ENCODE measurements at regions not wholly inside any gene's neighbourhood (a gene's known extent, or its start where the extent isn't known, plus 50 kb on each side); places are given as distances from the start of the nearest gene placed in this dataset.

- no peak for DNase-seq (ENCODE audit: low read depth)
- TF ChIP-seq, protein P1, sequence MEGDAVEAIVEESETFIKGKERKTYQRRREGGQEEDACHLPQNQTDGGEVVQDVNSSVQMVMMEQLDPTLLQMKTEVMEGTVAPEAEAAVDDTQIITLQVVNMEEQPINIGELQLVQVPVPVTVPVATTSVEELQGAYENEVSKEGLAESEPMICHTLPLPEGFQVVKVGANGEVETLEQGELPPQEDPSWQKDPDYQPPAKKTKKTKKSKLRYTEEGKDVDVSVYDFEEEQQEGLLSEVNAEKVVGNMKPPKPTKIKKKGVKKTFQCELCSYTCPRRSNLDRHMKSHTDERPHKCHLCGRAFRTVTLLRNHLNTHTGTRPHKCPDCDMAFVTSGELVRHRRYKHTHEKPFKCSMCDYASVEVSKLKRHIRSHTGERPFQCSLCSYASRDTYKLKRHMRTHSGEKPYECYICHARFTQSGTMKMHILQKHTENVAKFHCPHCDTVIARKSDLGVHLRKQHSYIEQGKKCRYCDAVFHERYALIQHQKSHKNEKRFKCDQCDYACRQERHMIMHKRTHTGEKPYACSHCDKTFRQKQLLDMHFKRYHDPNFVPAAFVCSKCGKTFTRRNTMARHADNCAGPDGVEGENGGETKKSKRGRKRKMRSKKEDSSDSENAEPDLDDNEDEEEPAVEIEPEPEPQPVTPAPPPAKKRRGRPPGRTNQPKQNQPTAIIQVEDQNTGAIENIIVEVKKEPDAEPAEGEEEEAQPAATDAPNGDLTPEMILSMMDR (IDR thresholded peaks at IDR 0.05; ENCODE audit: low read length, missing control alignments), result no peak
- no peak overlapping the region for H3K4me3 ChIP-seq (replicated peaks; ENCODE audit: low read depth, low read length)
Measured at GRCh38 chr13:74036373-74036772, 97.8 kb downstream of the KLF12 start.

DNA sequence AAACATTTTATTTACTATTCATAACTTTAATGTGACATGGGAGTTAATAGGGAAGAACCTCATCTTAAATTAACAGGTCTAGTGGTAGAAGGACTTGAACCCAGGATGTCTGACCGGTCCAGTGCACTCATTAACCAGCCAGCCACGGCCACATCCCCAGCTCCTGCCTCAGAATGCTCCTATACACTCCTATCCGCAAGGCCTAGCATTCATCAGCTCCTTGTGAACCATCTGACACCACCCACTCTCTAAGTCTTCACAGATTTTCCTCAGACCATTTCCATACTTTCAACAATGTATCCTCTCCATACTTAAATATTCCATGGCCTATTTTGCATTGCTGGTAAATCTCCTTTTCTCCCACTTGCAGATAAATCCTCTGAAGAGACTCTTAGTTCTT lies 98.3 kb downstream of the KLF12 start:
- TF ChIP-seq, protein P1 (IDR thresholded peaks at IDR 0.05; ENCODE audit: low read length, missing control alignments), result no peak
- no peak for DNase-seq (ENCODE audit: low read depth)
- H3K4me3 ChIP-seq (replicated peaks; ENCODE audit: low read depth, low read length), result no peak overlapping the region

GRCh38 chr13:74032325-74032724 lies 101.9 kb downstream of the KLF12 start:
- H3K4me3 ChIP-seq (replicated peaks; ENCODE audit: low read depth, low read length), result no peak overlapping the region
- TF ChIP-seq, protein P1 (IDR thresholded peaks at IDR 0.05; ENCODE audit: low read length, missing control alignments), result no peak

GRCh38 chr13:74027161-74027779 lies 106.9 kb downstream of the KLF12 start:
- no peak for DNase-seq (ENCODE audit: low read depth)
- TF ChIP-seq, protein P1 (IDR thresholded peaks at IDR 0.05; ENCODE audit: low read length, missing control alignments), result no peak
- H3K4me3 ChIP-seq (replicated peaks; ENCODE audit: low read depth, low read length), result no peak overlapping the region

More at GRCh38 chr13:74032325-74032724, 101.9 kb downstream of the KLF12 start:
- DNase-seq (ENCODE audit: low read depth), result no peak

- no peak overlapping the region for H3K4me3 ChIP-seq (replicated peaks; ENCODE audit: low read depth, low read length)
- TF ChIP-seq, protein P1 (IDR thresholded peaks at IDR 0.05; ENCODE audit: low read length, missing control alignments), result no peak
- DNase-seq (ENCODE audit: low read depth), result peak; percentile 20
Measured at GRCh38 chr13:74026753-74027152, 107.5 kb downstream of the KLF12 start.

- H3K4me3 ChIP-seq (replicated peaks; ENCODE audit: low read depth, low read length), result no peak overlapping the region
- DNase-seq (ENCODE audit: low read depth), result no peak
- TF ChIP-seq, protein P1 (IDR thresholded peaks at IDR 0.05; ENCODE audit: low read length, missing control alignments), result no peak
Measured at GRCh38 chr13:74025369-74025768, 108.8 kb downstream of the KLF12 start.

GRCh38 chr13:74024856-74025255 lies 109.3 kb downstream of the KLF12 start:
- no peak overlapping the region for H3K4me3 ChIP-seq (replicated peaks; ENCODE audit: low read depth, low read length)
- TF ChIP-seq, protein P1 (IDR thresholded peaks at IDR 0.05; ENCODE audit: low read length, missing control alignments), result no peak
- DNase-seq (ENCODE audit: low read depth), result no peak

Measured in fibroblast of pulmonary artery (primary cell).